T-cell (primary cell): ENCODE measurements at regions not wholly inside any gene's neighbourhood (a gene's known extent, or its start where the extent isn't known, plus 50 kb on each side); places are given as distances from the start of the nearest gene placed in this dataset.
"Not testable (repeated sequence)": the region's sequence is repeated elsewhere in the genome, so short reads cannot be mapped to it uniquely, and the experiment has no call there.

Experiments
- ATAC-seq, 4 experiments: fragments of 200-7000 bp in 3 of 4; fragments of 150-1000 bp in 1 of 4; cut with Tn5 transposase; replicated peaks in 1 of 4; 1 replicate in 3 of 4; 2 replicates in 1 of 4; pipeline ENCODE4 v1.10.0; 2021; ENCODE audit warnings: moderate library complexity in 3 of 4, mild to moderate bottlenecking in 2 of 4, moderate number of reproducible peaks in 1 of 4
- CTCF ChIA-PET, 2 donors: fragments of 300-600 bp; sonication (Branson Sonifier 250); formaldehyde crosslinking; loops; one replicate each; lab custom pipeline; 2022; ENCODE audit warnings: antibody characterized with exemption in 2 of 2; lab: Charles Lee
- POLR2A ChIA-PET, 2 donors: fragments of 300-600 bp; sonication (Branson Sonifier 250); formaldehyde crosslinking; loops; one replicate each; lab custom pipeline; 2022; ENCODE audit warnings: antibody characterized with exemption in 2 of 2; lab: Charles Lee
- DNase-seq, 35 experiments: peaks; one replicate each; pipeline versions ENCODE4 v3.0.0 to v3.0.0-alpha.2; 2013 to 2023
- H3K27ac ChIP-seq: one replicate; pipeline ENCODE4 v1.5.1; 2013; ENCODE audit warnings: low read length
- H3K27me3 ChIP-seq, 2 experiments: replicated peaks in 1 of 2; 1 replicate in 1 of 2; 2 replicates in 1 of 2; pipeline versions ENCODE4 v1.6.1 to v1.7.0; 2013; ENCODE audit warnings: low read length in 1 of 2, mixed read lengths in 1 of 2; ENCODE audit not compliant: control insufficient read depth in 2 of 2, insufficient read depth in 2 of 2; ENCODE audit errors: extremely low read depth in 1 of 2
- H3K36me3 ChIP-seq, 2 donors: 1 replicate in 1 of 2; 2 replicates in 1 of 2; pipeline versions ENCODE4 v1.6.1 to v1.7.0; 2013; ENCODE audit warnings: low read length in 1 of 2; ENCODE audit not compliant: control insufficient read depth in 2 of 2, insufficient read depth in 1 of 2; ENCODE audit errors: extremely low read depth in 1 of 2
- H3K4me1 ChIP-seq, 2 experiments: 1 replicate in 1 of 2; 2 replicates in 1 of 2; pipeline versions ENCODE4 v1.6.1 to v1.7.0; 2013; ENCODE audit warnings: low read length in 2 of 2, mixed read lengths in 1 of 2; ENCODE audit not compliant: insufficient read depth in 2 of 2, control insufficient read depth in 1 of 2; ENCODE audit errors: extremely low read depth in 1 of 2
- H3K4me3 ChIP-seq, 2 donors: 1 replicate in 1 of 2; 2 replicates in 1 of 2; pipeline versions ENCODE4 v1.5.1 to v1.7.0; 2013; ENCODE audit warnings: mild to moderate bottlenecking in 2 of 2, low read length in 1 of 2, moderate library complexity in 1 of 2; ENCODE audit not compliant: control insufficient read depth in 1 of 2; ENCODE audit errors: extremely low read depth in 1 of 2
- H3K9me3 ChIP-seq: 2 replicates; pipeline ENCODE4 v1.7.0; 2013
- H3K27ac Mint-ChIP-seq, 2 donors: one replicate each; pipeline ENCODE4 v1.8.0; 2020 to 2021; ENCODE audit warnings: mild to moderate bottlenecking in 2 of 2, mixed read lengths in 2 of 2
- H3K27me3 Mint-ChIP-seq, 2 donors: one replicate each; pipeline ENCODE4 v1.8.0; 2021 to 2022; ENCODE audit warnings: mixed read lengths in 2 of 2
- H3K36me3 Mint-ChIP-seq: one replicate; pipeline ENCODE4 v1.8.0; 2021; ENCODE audit warnings: mixed read lengths
- H3K4me1 Mint-ChIP-seq, 3 donors: one replicate each; pipeline ENCODE4 v1.8.0; 2020 to 2022; ENCODE audit warnings: mixed read lengths in 3 of 3, mild to moderate bottlenecking in 1 of 3
- H3K4me3 Mint-ChIP-seq, 3 donors: one replicate each; pipeline ENCODE4 v1.8.0; 2020 to 2022; ENCODE audit warnings: mild to moderate bottlenecking in 3 of 3, mixed read lengths in 3 of 3, moderate library complexity in 3 of 3
- H3K9me3 Mint-ChIP-seq, 3 donors: one replicate each; pipeline ENCODE4 v1.8.0; 2020 to 2022; ENCODE audit warnings: mixed read lengths in 3 of 3
- WGBS: methylation state at CpG from one replicate; pipeline ENCODE4 v1.1.5; 2013; ENCODE audit warnings: missing lambda C conversion rate; ENCODE audit not compliant: insufficient coverage; 5-methylcytosine and 5-hydroxymethylcytosine counted together

DNA sequence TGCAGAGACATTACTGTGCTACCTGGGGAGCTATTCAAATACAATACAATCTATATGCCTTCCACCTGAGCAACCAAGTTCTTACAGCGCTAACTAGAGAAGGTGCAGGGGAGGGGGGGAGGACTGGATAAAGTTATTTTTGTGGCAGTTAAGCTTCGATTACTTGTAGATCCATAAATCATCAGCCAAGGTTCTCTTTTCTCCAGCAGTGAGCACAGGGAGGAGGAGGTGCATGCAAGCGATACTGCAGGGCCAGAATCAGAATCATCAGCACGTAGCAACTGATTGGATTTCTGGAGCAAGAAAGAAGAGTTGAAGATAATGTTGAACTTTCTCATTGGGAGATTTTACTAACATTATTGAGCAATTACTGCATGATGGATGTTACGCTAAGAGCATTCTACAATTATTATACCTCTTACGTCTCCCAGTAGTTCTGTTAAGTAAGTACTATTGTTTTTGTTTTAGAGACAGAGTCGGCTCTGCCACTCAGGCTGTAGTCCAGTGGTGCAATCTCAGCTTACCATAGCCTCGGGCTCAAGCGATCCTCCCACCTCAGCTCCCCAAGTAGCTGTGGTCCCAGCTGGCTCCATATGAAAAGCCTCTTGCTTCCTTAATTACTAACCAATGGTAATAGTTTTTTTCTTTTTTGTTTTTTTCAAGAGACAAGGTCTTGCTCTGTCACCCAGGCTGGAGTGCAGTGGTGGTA lies 74.6 kb upstream of the EEA1 start:
- H3K27ac Mint-ChIP-seq, result no peak overlapping the region
- DNase-seq, result no peak
- ATAC-seq, result no peak
- Histone ChIP-seq H3K4me3 (no peak overlapping the region), H3K9me3 (no peaks in the 10 kb centered on the region), H3K4me1 (no peaks in the 10 kb centered on the region), H3K27me3 (no peaks in the 10 kb centered on the region), H3K27ac (no peak overlapping the region), H3K36me3 (no peaks in the 10 kb centered on the region)
- CTCF ChIA-PET, result interaction anchor here (0.5 to 0.8 kb wide), 3 partner anchors 25 to 792 kb away, joined by 3 to 6 read pairs (median 5); no protein-coding TSS in a partner anchor
- no CpG with 5 or more reads among the region's 9 CpGs for WGBS
- H3K27me3 Mint-ChIP-seq, result no peaks in the 10 kb centered on the region
- POLR2A ChIA-PET, result no interaction called here
- no peaks in the 10 kb centered on the region for H3K4me1 Mint-ChIP-seq
- H3K4me3 Mint-ChIP-seq, result no peak overlapping the region
- no peaks in the 10 kb centered on the region for H3K36me3 Mint-ChIP-seq
- H3K9me3 Mint-ChIP-seq, result no peaks in the 10 kb centered on the region

DNA sequence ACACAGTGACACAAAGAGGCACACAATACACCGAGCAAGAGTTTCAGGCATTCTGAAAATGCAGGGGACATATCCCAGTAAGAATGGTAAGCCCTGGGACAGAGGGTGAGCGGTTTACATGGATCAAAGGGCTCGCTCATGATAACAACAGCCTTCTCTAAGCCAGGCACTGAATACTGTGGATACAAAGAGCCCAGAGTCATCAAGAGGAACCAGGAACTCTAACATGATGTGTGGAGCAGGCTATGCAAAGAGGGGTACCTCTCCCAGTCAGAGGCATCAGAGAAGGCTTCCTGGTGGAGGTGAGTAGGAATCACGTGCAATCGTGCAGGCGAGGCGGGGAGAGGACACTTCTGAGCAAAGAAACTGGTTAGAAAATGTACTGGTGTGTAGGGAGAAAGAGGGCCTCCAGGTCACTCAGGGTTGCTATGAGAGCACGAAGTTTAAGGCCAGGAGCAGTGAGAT lies 76.9 kb upstream of the EEA1 start:
- Mint-ChIP-seq H3K36me3 (no peaks in the 10 kb centered on the region), H3K27ac (no peak overlapping the region), H3K27me3 (no peaks in the 10 kb centered on the region), H3K4me1 (no peaks in the 10 kb centered on the region), H3K9me3 (no peaks in the 10 kb centered on the region), H3K4me3 (no peak overlapping the region)
- 91% methylated on average over 5 of the region's 8 CpGs for WGBS
- ATAC-seq, result no peak
- H3K27ac ChIP-seq, result no peak overlapping the region
- H3K4me3 ChIP-seq, result no peak overlapping the region
- no peaks in the 10 kb centered on the region for H3K4me1 ChIP-seq
- DNase-seq, result no peak
- no peaks in the 10 kb centered on the region for H3K9me3 ChIP-seq
- POLR2A ChIA-PET, result no interaction called here
- peaks cover 0 to under 1% of the 10 kb centered on the region in 2 experiments for H3K27me3 ChIP-seq
- CTCF ChIA-PET, result interaction anchor here in 1 of 2 donors (0.6 kb wide), 1 partner anchor 16 kb away, joined by 3 read pairs; no protein-coding TSS in a partner anchor
- no peaks in the 10 kb centered on the region for H3K36me3 ChIP-seq

DNA sequence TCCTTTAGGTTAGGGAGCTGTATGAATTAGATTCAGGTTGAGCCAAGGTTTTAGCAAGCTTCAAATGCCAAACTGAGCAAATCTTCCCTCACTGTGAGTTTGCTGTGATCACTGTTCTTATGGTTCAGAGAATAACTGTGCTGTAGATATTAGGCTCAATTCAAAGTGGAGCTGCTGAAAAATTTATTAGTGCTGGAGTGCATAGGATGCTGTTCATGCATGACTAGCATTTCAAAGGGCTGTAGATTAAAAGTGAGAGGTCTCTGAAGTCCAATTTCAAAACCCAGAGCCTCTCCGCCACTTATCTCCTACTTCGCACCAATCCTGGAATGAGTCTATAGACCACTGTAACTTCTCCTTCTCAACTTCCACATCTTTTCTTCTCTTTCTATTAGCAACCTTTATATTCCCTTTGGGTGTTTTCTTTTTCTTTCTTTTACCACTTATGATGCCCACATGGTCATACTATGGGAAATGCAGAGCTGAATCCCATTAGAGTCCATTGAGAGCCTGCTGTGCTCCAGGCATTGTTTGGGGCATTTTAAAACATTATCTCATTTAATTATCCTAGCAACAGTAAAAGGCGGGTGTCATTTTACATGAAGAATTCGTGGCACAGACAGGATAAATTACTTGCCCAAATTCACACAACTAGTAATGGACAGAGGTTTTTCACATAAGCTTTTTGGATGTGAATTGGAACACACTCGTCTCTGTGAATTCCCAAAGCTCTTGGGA lies 77.5 kb upstream of the EEA1 start:
- POLR2A ChIA-PET, result no interaction called here
- H3K4me3 ChIP-seq, result no peak overlapping the region
- H3K36me3 ChIP-seq, result no peaks in the 10 kb centered on the region
- no peaks in the 10 kb centered on the region for H3K9me3 ChIP-seq
- H3K4me1 ChIP-seq, result no peaks in the 10 kb centered on the region
- DNase-seq, result no peak
- 80% methylated on average over 1 of the region's 5 CpGs for WGBS
- no peaks in the 10 kb centered on the region for H3K27me3 Mint-ChIP-seq
- ATAC-seq, result no peak
- H3K36me3 Mint-ChIP-seq, result no peaks in the 10 kb centered on the region
- H3K4me1 Mint-ChIP-seq, result no peaks in the 10 kb centered on the region
- peaks cover 0 to 7% of the 10 kb centered on the region in 2 experiments for H3K27me3 ChIP-seq
- no peak overlapping the region for H3K27ac Mint-ChIP-seq
- CTCF ChIA-PET, result interaction anchor here in 1 of 2 donors (0.6 kb wide), 1 partner anchor 1355 kb away, joined by 3 read pairs; no protein-coding TSS in a partner anchor
- H3K27ac ChIP-seq, result no peak overlapping the region
- no peaks in the 10 kb centered on the region for H3K9me3 Mint-ChIP-seq
- no peak overlapping the region for H3K4me3 Mint-ChIP-seq

DNA sequence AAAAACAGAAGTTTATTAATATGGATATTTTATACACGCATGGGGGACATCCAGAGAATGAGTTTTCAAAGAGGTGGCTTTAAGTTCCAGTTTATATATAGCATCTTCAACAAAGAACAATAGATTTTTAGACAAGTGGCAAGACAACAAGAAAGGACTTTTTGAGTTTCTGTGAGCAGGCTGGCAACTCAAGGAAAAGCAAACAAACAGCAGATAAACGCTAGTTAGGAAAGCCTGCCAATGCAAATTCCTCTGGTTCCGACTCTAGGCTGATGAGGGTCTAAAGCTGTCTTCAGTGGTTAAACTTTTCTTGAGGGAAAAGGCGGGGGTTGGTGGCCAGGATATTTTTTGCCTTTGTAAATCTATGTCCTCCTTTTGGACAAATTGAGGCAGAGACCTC lies 78.4 kb upstream of the EEA1 start:
- ChIA-PET CTCF (interaction anchor here in 1 of 2 donors (0.6 kb wide), 1 partner anchor 1354 kb away, joined by 3 read pairs; no protein-coding TSS in a partner anchor), POLR2A (no interaction called here)
- Mint-ChIP-seq H3K36me3 (no peaks in the 10 kb centered on the region), H3K9me3 (no peaks in the 10 kb centered on the region), H3K27me3 (peaks cover 0 to 2% of the 10 kb centered on the region in 2 donors), H3K4me3 (no peak overlapping the region), H3K4me1 (no peaks in the 10 kb centered on the region), H3K27ac (no peak overlapping the region)
- 100% methylated on average over 2 of the region's 4 CpGs for WGBS
- Histone ChIP-seq H3K27ac (no peak overlapping the region), H3K4me1 (no peaks in the 10 kb centered on the region), H3K27me3 (peaks cover 0 to 7% of the 10 kb centered on the region in 2 experiments), H3K36me3 (no peaks in the 10 kb centered on the region), H3K4me3 (no peak overlapping the region), H3K9me3 (no peaks in the 10 kb centered on the region)
- DNase-seq (no peak), ATAC-seq (no peak)

DNA sequence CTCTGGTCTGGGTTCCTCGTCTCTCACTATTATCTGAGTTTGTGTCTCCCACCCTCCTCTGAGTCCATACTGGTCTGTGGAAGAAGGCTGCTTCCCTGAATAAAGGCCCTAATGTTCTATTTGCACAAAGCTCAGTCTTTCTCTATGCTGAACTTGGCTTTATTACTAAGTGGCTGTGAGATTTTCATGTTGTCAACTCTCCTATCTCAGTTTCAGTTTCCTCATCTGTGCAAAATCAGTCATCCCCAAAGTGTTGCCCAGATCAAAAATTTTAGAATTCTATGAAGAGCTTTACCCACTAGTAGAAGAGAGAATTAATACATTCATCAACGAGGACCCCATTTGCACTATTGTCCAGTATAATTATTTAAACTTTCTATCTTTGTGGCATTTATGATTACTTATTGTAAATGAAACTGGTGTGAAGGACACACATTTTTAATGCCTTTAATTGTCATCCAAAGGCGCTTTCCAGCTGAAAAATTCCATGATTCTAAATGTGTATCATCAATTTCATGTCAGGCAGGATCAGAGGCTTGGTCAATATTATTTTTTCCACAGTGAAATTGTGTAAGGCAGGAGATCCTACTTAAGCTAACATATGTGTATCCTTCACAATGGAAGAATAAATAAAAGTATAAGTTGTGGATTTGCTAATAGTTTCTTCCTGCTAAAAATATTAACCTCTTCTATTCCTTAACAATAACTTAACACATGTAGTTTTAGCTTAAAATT lies 79.1 kb upstream of the EEA1 start:
- Mint-ChIP-seq H3K4me1 (no peaks in the 10 kb centered on the region), H3K27ac (no peak overlapping the region), H3K27me3 (peaks cover 0 to 2% of the 10 kb centered on the region in 2 donors), H3K36me3 (no peaks in the 10 kb centered on the region), H3K9me3 (no peaks in the 10 kb centered on the region), H3K4me3 (no peak overlapping the region)
- H3K27ac ChIP-seq, result no peak overlapping the region
- ATAC-seq, result no peak
- POLR2A ChIA-PET, result interaction anchor here in 1 of 2 donors (0.6 kb wide), 1 partner anchor 18 kb away, joined by 3 read pairs; no protein-coding TSS in a partner anchor
- H3K27me3 ChIP-seq, result peaks cover 0 to 7% of the 10 kb centered on the region in 2 experiments
- CTCF ChIA-PET, result interaction anchor here in 1 of 2 donors (0.6 to 1.6 kb wide), 3 partner anchors 9 to 1626 kb away, joined by 3 to 4 read pairs (median 4); no protein-coding TSS in a partner anchor
- H3K36me3 ChIP-seq, result no peaks in the 10 kb centered on the region
- H3K4me3 ChIP-seq, result no peak overlapping the region
- DNase-seq, result no peak
- no peaks in the 10 kb centered on the region for H3K4me1 ChIP-seq
- H3K9me3 ChIP-seq, result no peaks in the 10 kb centered on the region
- WGBS, result no CpG with 5 or more reads among the region's 3 CpGs

DNA sequence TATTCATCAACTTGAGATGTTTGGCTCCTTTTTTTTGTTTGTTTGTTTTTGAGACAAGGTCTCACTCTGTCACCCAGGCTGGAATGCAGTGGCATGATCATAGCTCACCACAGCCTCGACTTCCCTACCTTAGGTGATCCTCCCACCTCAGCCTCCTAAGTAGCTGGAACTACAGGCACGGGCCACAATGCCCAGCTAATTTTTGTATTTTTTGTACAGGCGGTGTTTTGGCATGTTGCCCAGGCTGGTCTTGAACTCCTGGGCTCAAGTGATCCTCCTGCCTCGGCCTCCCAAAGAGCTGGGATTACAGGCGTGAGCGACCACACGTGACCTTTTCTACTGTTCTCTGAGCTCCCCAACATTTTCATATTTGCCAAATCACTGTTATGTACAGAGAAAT lies 79.8 kb upstream of the EEA1 start:
- POLR2A ChIA-PET, H3K27ac Mint-ChIP-seq: not testable (repeated sequence)

More for the DNA sequence above, 79.8 kb upstream of the EEA1 start:
- not testable (repeated sequence) for H3K4me1 ChIP-seq, H3K27me3 ChIP-seq, ATAC-seq, H3K27ac ChIP-seq, H3K4me3 ChIP-seq, H3K36me3 Mint-ChIP-seq, H3K36me3 ChIP-seq, H3K4me3 Mint-ChIP-seq, H3K4me1 Mint-ChIP-seq, H3K9me3 ChIP-seq, H3K27me3 Mint-ChIP-seq, DNase-seq, H3K9me3 Mint-ChIP-seq
- CTCF ChIA-PET, result interaction anchor here in 1 of 2 donors (0.6 to 1.6 kb wide), 3 partner anchors 10 to 1626 kb away, joined by 3 to 4 read pairs (median 4); no protein-coding TSS in a partner anchor
- WGBS, result 94% methylated on average over 6 of the region's 7 CpGs
